ENCODE measurements at regions not wholly inside any gene's neighbourhood (a gene's known extent, or its start where the extent isn't known, plus 50 kb on each side); places are given as distances from the start of the nearest gene placed in this dataset.

DNA sequence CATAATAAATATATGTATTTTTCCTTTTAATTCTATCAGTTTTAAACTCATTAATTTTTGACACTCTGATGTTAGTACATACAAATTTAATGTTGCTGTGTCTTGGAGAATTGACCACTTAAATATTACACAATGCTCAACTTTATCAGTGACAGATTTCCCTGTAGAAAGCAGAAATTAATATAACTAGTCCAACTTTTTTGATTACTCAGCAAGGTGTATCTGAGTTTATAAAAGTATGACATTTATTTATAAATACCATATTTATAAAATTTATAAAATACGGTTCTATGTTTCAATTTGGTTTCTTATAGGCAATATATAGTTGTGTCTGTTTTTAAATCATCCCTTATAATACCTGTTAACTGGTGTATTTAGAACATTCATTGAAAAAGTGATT lies 350.0 kb upstream of the EYS start:
- no peak overlapping the region for H3K4me3 ChIP-seq (IDR thresholded peaks at IDR 0.05; ENCODE audit: insufficient read depth, low read depth, low read length)
- no peaks in the 10 kb centered on the region for H3K27me3 ChIP-seq (ENCODE audit: insufficient read depth, low read depth)
- no peaks in the 10 kb centered on the region for H3K79me2 ChIP-seq (ENCODE audit: insufficient read depth, low read depth)
- no peaks in the 10 kb centered on the region for H3K36me3 ChIP-seq (ENCODE audit: insufficient read depth)
- H4K20me1 ChIP-seq (ENCODE audit: insufficient read depth): no peaks in the 10 kb centered on the region
- H3K27ac ChIP-seq: no peak overlapping the region
- H3K4me1 ChIP-seq (ENCODE audit: low read depth, poor library complexity, severe bottlenecking): no peaks in the 10 kb centered on the region
- H3K4me2 ChIP-seq: no peak overlapping the region
- TF ChIP-seq, protein P1, sequence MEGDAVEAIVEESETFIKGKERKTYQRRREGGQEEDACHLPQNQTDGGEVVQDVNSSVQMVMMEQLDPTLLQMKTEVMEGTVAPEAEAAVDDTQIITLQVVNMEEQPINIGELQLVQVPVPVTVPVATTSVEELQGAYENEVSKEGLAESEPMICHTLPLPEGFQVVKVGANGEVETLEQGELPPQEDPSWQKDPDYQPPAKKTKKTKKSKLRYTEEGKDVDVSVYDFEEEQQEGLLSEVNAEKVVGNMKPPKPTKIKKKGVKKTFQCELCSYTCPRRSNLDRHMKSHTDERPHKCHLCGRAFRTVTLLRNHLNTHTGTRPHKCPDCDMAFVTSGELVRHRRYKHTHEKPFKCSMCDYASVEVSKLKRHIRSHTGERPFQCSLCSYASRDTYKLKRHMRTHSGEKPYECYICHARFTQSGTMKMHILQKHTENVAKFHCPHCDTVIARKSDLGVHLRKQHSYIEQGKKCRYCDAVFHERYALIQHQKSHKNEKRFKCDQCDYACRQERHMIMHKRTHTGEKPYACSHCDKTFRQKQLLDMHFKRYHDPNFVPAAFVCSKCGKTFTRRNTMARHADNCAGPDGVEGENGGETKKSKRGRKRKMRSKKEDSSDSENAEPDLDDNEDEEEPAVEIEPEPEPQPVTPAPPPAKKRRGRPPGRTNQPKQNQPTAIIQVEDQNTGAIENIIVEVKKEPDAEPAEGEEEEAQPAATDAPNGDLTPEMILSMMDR (conservative IDR thresholded peaks at IDR 0.05; ENCODE audit: low read depth, low read length): no peak
- no peak overlapping the region for H2AFZ ChIP-seq (ENCODE audit: low read depth)
- no peak overlapping the region for H3K9ac ChIP-seq

GRCh38 chr6:66054967-66055366 lies 347.9 kb upstream of the EYS start:
- TF ChIP-seq, protein P1 (conservative IDR thresholded peaks at IDR 0.05; ENCODE audit: low read depth, low read length): no peak
- H4K20me1 ChIP-seq (ENCODE audit: insufficient read depth): no peaks in the 10 kb centered on the region
- no peaks in the 10 kb centered on the region for H3K27me3 ChIP-seq (ENCODE audit: insufficient read depth, low read depth)
- H3K4me2 ChIP-seq: no peak overlapping the region
- no peaks in the 10 kb centered on the region for H3K79me2 ChIP-seq (ENCODE audit: insufficient read depth, low read depth)
- no peak overlapping the region for H3K4me3 ChIP-seq (IDR thresholded peaks at IDR 0.05; ENCODE audit: insufficient read depth, low read depth, low read length)
- no peaks in the 10 kb centered on the region for H3K36me3 ChIP-seq (ENCODE audit: insufficient read depth)
- no peak overlapping the region for H3K9ac ChIP-seq
- no peak overlapping the region for H2AFZ ChIP-seq (ENCODE audit: low read depth)
- H3K27ac ChIP-seq: no peak overlapping the region
- H3K4me1 ChIP-seq (ENCODE audit: low read depth, poor library complexity, severe bottlenecking): no peaks in the 10 kb centered on the region

DNA sequence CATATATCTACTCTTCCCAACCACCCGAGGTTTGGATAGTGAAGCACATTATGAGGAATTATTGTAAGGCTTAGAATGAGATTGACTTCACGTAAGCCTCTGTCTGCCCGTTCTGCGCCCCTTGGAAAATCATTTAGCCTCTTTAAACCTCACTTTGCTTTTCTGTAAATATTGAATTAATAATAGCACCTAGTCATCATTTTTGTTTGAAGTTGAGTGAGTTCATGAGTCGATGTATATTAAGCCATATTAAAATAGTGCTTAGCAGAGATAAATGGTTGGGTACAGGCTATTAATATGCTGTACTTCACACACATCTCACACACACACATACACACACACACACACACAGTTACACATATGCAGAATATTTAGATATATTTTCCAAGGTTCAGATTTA lies 344.8 kb upstream of the EYS start:
- H3K4me3 ChIP-seq (IDR thresholded peaks at IDR 0.05; ENCODE audit: insufficient read depth, low read depth, low read length): no peak overlapping the region
- H3K4me1 ChIP-seq (ENCODE audit: low read depth, poor library complexity, severe bottlenecking): no peaks in the 10 kb centered on the region
- no peaks in the 10 kb centered on the region for H3K79me2 ChIP-seq (ENCODE audit: insufficient read depth, low read depth)
- no peak overlapping the region for H3K4me2 ChIP-seq
- no peaks in the 10 kb centered on the region for H3K27me3 ChIP-seq (ENCODE audit: insufficient read depth, low read depth)
- TF ChIP-seq, protein P1 (conservative IDR thresholded peaks at IDR 0.05; ENCODE audit: low read depth, low read length): no peak
- H3K9ac ChIP-seq: no peak overlapping the region
- no peak overlapping the region for H3K27ac ChIP-seq
- no peak overlapping the region for H2AFZ ChIP-seq (ENCODE audit: low read depth)
- no peaks in the 10 kb centered on the region for H3K36me3 ChIP-seq (ENCODE audit: insufficient read depth)
- no peaks in the 10 kb centered on the region for H4K20me1 ChIP-seq (ENCODE audit: insufficient read depth)

DNA sequence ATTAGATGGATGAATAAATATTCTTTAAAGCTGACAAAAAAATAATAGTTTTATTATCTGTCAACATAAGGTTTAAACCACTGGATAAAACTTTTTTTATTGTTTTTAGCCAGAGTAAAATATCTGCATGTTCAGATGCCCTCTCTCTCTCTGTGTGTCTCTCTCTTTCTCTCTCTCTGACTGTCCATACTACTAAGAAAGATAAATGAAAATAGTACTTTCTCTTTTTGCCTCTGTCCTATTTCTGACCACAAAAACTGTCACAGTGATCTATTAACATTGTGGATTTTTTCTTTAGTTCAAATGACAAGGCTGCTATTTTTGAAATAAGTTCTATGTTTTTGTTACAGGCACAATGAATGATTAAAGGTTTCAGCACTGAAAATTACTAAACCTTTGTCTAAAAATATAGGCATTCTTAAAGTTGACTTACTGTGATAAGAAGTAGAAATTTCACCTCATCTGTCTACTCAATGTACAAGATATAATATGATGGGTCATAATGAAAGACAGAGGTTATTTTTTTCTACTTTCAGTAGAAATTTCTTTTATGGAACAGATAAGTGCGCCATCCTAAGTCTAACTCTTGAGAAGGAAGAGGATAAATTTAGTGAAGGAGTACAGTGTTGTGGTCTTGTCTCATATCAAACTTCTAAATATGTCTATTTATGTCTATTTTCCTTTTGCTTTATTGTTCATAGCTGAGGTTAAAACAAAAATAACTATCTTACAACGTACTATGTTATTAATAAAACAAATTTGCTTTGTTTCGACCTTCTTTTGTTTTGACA lies 341.9 kb upstream of the EYS start:
- no peaks in the 10 kb centered on the region for H3K36me3 ChIP-seq (ENCODE audit: insufficient read depth)

More for the DNA sequence above, 341.9 kb upstream of the EYS start:
- Histone ChIP-seq H3K4me1 (ENCODE audit: low read depth, poor library complexity, severe bottlenecking) (no peaks in the 10 kb centered on the region), H2AFZ (ENCODE audit: low read depth) (no peak overlapping the region), H4K20me1 (ENCODE audit: insufficient read depth) (no peaks in the 10 kb centered on the region), H3K4me2 (no peak overlapping the region), H3K27me3 (ENCODE audit: insufficient read depth, low read depth) (no peaks in the 10 kb centered on the region), H3K9ac (no peak overlapping the region), H3K79me2 (ENCODE audit: insufficient read depth, low read depth) (no peaks in the 10 kb centered on the region), H3K4me3 (IDR thresholded peaks at IDR 0.05; ENCODE audit: insufficient read depth, low read depth, low read length) (no peak overlapping the region), H3K27ac (no peak overlapping the region)
- TF ChIP-seq, protein P1 (conservative IDR thresholded peaks at IDR 0.05; ENCODE audit: low read depth, low read length): no peak
